Activated CD8-positive, alpha-beta T cell treated with anti-CD3 and anti-CD28 coated beads for 36 hours (primary cell): ENCODE measurements at regions not wholly inside any gene's neighbourhood (a gene's known extent, or its start where the extent isn't known, plus 50 kb on each side); places are given as distances from the start of the nearest gene placed in this dataset.

Source experiments
- ATAC-seq: fragments of 200-7000 bp; cut with Tn5 transposase; one replicate; pipeline ENCODE4 v1.10.0; 2021; ENCODE audit warnings: mild to moderate bottlenecking, moderate library complexity
- CTCF ChIA-PET: fragments of 350-600 bp; sonication (Branson Sonifier 250); formaldehyde crosslinking; loops from one replicate; lab custom pipeline; 2021; ENCODE audit warnings: antibody characterized with exemption; lab: Charles Lee
- POLR2A ChIA-PET: fragments of 350-600 bp; sonication (Branson Sonifier 250); formaldehyde crosslinking; loops from one replicate; lab custom pipeline; 2021; ENCODE audit warnings: antibody characterized with exemption; lab: Charles Lee
- DNase-seq: peaks from one replicate; pipeline ENCODE4 v3.0.0-alpha.2; 2020
- H3K27ac Mint-ChIP-seq: one replicate; pipeline ENCODE4 v1.8.0; 2021; ENCODE audit warnings: mild to moderate bottlenecking, mixed read lengths
- H3K27me3 Mint-ChIP-seq: one replicate; pipeline ENCODE4 v1.8.0; 2021; ENCODE audit warnings: mixed read lengths
- H3K36me3 Mint-ChIP-seq: one replicate; pipeline ENCODE4 v1.8.0; 2021; ENCODE audit warnings: low read depth, mixed read lengths
- H3K4me1 Mint-ChIP-seq: one replicate; pipeline ENCODE4 v1.8.0; 2021; ENCODE audit warnings: low read depth, mixed read lengths
- H3K4me3 Mint-ChIP-seq: one replicate; pipeline ENCODE4 v1.8.0; 2021; ENCODE audit warnings: mild to moderate bottlenecking, moderate library complexity, mixed read lengths
- H3K9me3 Mint-ChIP-seq: one replicate; pipeline ENCODE4 v1.8.0; 2021; ENCODE audit warnings: mixed read lengths
- CTCF ChIP-seq: fragments of 200-600 bp; IDR thresholded peaks from one replicate; pipeline ENCODE4 v1.8.0; 2022; ENCODE audit warnings: antibody characterized with exemption, mild to moderate bottlenecking
- intact Hi-C: fragments of 100-400 bp; cut with micrococcal nuclease; formaldehyde crosslinking; loops from one replicate; pipeline ENCODE4 v1.10.0; 2022

GRCh38 chr13:86562866-86563265 is 763.6 kb upstream of the SLITRK6 start:
- no peak for TF ChIP-seq CTCF
- H3K27me3 Mint-ChIP-seq = no peaks in the 10 kb centered on the region
- ChIA-PET POLR2A (no interaction called here), CTCF (no interaction called here)
- H3K4me1 Mint-ChIP-seq = no peaks in the 10 kb centered on the region
- H3K27ac Mint-ChIP-seq = no peak overlapping the region
- DNase-seq (no peak), ATAC-seq (no peak)
- intact Hi-C loops = no loop called here
- no peak overlapping the region for H3K4me3 Mint-ChIP-seq
- H3K36me3 Mint-ChIP-seq = no peaks in the 10 kb centered on the region
- peaks cover 5% of the 10 kb centered on the region for H3K9me3 Mint-ChIP-seq

- Mint-ChIP-seq H3K4me1 (no peaks in the 10 kb centered on the region), H3K36me3 (no peaks in the 10 kb centered on the region), H3K4me3 (no peak overlapping the region), H3K27me3 (no peaks in the 10 kb centered on the region), H3K27ac (no peak overlapping the region), H3K9me3 (peaks cover 5% of the 10 kb centered on the region)
- no peak for ATAC-seq
- intact Hi-C loops = no loop called here
- no peak for TF ChIP-seq CTCF
- ChIA-PET CTCF (no interaction called here), POLR2A (no interaction called here)
- no peak for DNase-seq
Observed at GRCh38 chr13:86563308-86563707, 764.1 kb upstream of the SLITRK6 start.

GRCh38 chr13:86567119-86567518 is 767.9 kb upstream of the SLITRK6 start:
- CTCF ChIA-PET = no interaction called here

GRCh38 chr13:86569119-86569518 is 769.9 kb upstream of the SLITRK6 start:
- Mint-ChIP-seq H3K4me3 (no peak overlapping the region), H3K27me3 (no peaks in the 10 kb centered on the region), H3K27ac (no peak overlapping the region), H3K9me3 (peaks cover 3% of the 10 kb centered on the region), H3K4me1 (no peaks in the 10 kb centered on the region), H3K36me3 (no peaks in the 10 kb centered on the region)
- POLR2A ChIA-PET = no interaction called here
- CTCF ChIA-PET = no interaction called here
- no peak for TF ChIP-seq CTCF
- no peak for ATAC-seq
- no peak for DNase-seq
- intact Hi-C loops = no loop called here

More at GRCh38 chr13:86567119-86567518, 767.9 kb upstream of the SLITRK6 start:
- H3K4me3 Mint-ChIP-seq = no peak overlapping the region
- DNase-seq (no peak), ATAC-seq (no peak)
- intact Hi-C loops = no loop called here
- no peaks in the 10 kb centered on the region for H3K27me3 Mint-ChIP-seq
- H3K9me3 Mint-ChIP-seq = peaks cover 4% of the 10 kb centered on the region
- H3K27ac Mint-ChIP-seq = no peak overlapping the region
- no peak for TF ChIP-seq CTCF
- no peaks in the 10 kb centered on the region for H3K36me3 Mint-ChIP-seq
- POLR2A ChIA-PET = no interaction called here
- no peaks in the 10 kb centered on the region for H3K4me1 Mint-ChIP-seq

- ChIA-PET POLR2A (no interaction called here), CTCF (no interaction called here)
- Mint-ChIP-seq H3K9me3 (peaks cover 5% of the 10 kb centered on the region), H3K27me3 (no peaks in the 10 kb centered on the region), H3K4me3 (no peak overlapping the region), H3K4me1 (no peaks in the 10 kb centered on the region), H3K36me3 (no peaks in the 10 kb centered on the region), H3K27ac (no peak overlapping the region)
- DNase-seq = no peak
- intact Hi-C loops = no loop called here
- ATAC-seq = no peak
- TF ChIP-seq CTCF = no peak
Observed at GRCh38 chr13:86569974-86570373, 770.8 kb upstream of the SLITRK6 start.
